HG03064 (cell line): ENCODE measurements at regions not wholly inside any gene's neighbourhood (a gene's known extent, or its start where the extent isn't known, plus 50 kb on each side); places are given as distances from the start of the nearest gene placed in this dataset.
"Not testable (repeated sequence)": the region's sequence is repeated elsewhere in the genome, so short reads cannot be mapped to it uniquely, and the experiment has no call there.

Experiments
- ATAC-seq: cut with Tn5 transposase; IDR thresholded peaks from one replicate; pipeline ENCODE4 v1.9.1; 2021; ENCODE audit warnings: low read depth; ENCODE audit not compliant: unreplicated experiment

GRCh38 chr1:157460381-157460780, 91.9 kb downstream of the FCRL5 start:
- ATAC-seq: no peak

- ATAC-seq: no peak
These were observed 95.0 kb downstream of the FCRL5 start for GRCh38 chr1:157457279-157457678.

GRCh38 chr1:157455318-157455717, 97.0 kb downstream of the FCRL5 start:
- ATAC-seq: no peak

GRCh38 chr1:157450106-157450505, 102.2 kb downstream of the FCRL5 start:
- no peak for ATAC-seq

GRCh38 chr1:157448636-157449035, 103.7 kb downstream of the FCRL5 start:
- no peak for ATAC-seq

- ATAC-seq: not testable (repeated sequence)
These were observed 106.0 kb downstream of the FCRL5 start for GRCh38 chr1:157446356-157446755.

- ATAC-seq: not testable (repeated sequence)
These were observed 106.6 kb downstream of the FCRL5 start for GRCh38 chr1:157445616-157446140.

- ATAC-seq: no peak
These were observed 110.2 kb downstream of the FCRL5 start for GRCh38 chr1:157442065-157442464.

GRCh38 chr1:157439302-157439954, 112.9 kb downstream of the FCRL5 start:
- ATAC-seq: no peak

GRCh38 chr1:157438613-157439012, 113.7 kb downstream of the FCRL5 start:
- no peak for ATAC-seq

- ATAC-seq: no peak
These were observed 114.2 kb downstream of the FCRL5 start for GRCh38 chr1:157438146-157438545.

GRCh38 chr1:157437296-157437695, 115.0 kb downstream of the FCRL5 start:
- no peak for ATAC-seq

- no peak for ATAC-seq
These were observed 120.6 kb downstream of the FCRL5 start for GRCh38 chr1:157431751-157432150.

- no peak for ATAC-seq
These were observed 122.6 kb downstream of the FCRL5 start for GRCh38 chr1:157429601-157430240.

GRCh38 chr1:157423764-157424163, 128.6 kb downstream of the FCRL5 start:
- not testable (repeated sequence) for ATAC-seq

GRCh38 chr1:157419845-157420542, 132.3 kb downstream of the FCRL5 start:
- ATAC-seq: no peak

GRCh38 chr1:157418659-157419058, 133.7 kb downstream of the FCRL5 start:
- no peak for ATAC-seq

GRCh38 chr1:157418231-157418630, 134.1 kb downstream of the FCRL5 start:
- ATAC-seq: no peak

- ATAC-seq: no peak
These were observed 136.7 kb downstream of the FCRL5 start for GRCh38 chr1:157415661-157416060.

- no peak for ATAC-seq
These were observed 140.0 kb downstream of the FCRL5 start for GRCh38 chr1:157412308-157412707.

- no peak for ATAC-seq
These were observed 140.5 kb downstream of the FCRL5 start for GRCh38 chr1:157411769-157412168.
